Breast epithelium (tissue), 4 donors: ENCODE measurements at regions not wholly inside any gene's neighbourhood (a gene's known extent, or its start where the extent isn't known, plus 50 kb on each side); places are given as distances from the start of the nearest gene placed in this dataset.

Source experiments
- DNase-seq, 2 donors: peaks; one replicate each; pipeline ENCODE4 v3.0.0-alpha.2; 2019; ENCODE audit warnings: low spot score in 2 of 2
- H3K27ac ChIP-seq, 2 donors: fragments of 200-600 bp; sonication (generic) in 1 of 2; one replicate each; pipeline ENCODE4 v1.5.1; 2016 to 2019; ENCODE audit warnings: mild to moderate bottlenecking in 1 of 2
- H3K27me3 ChIP-seq, 2 donors: fragments of 200-600 bp; sonication (generic) in 1 of 2; one replicate each; pipeline versions ENCODE4 v1.5.1 to v1.6.0; 2017 to 2019; ENCODE audit warnings: control low read depth in 1 of 2, mild to moderate bottlenecking in 1 of 2
- H3K36me3 ChIP-seq: fragments of 200-600 bp; one replicate; pipeline ENCODE4 v1.5.1; 2019
- H3K4me1 ChIP-seq, 2 donors: fragments of 200-600 bp; sonication (generic); one replicate each; pipeline ENCODE4 v1.5.1; 2016 to 2019; ENCODE audit warnings: control low read depth in 1 of 2
- H3K4me3 ChIP-seq, 3 donors: fragments of 200-600 bp; sonication (generic); 1 replicate in 2 of 3; 2 replicates in 1 of 3; pipeline ENCODE4 v1.5.1; 2016 to 2019; ENCODE audit warnings: mild to moderate bottlenecking in 3 of 3, moderate library complexity in 2 of 3
- H3K9me3 ChIP-seq, 2 donors: fragments of 200-600 bp; sonication (generic) in 1 of 2; one replicate each; pipeline ENCODE4 v1.5.1; 2016 to 2019; ENCODE audit warnings: control low read depth in 1 of 2
- CTCF ChIP-seq, 3 donors: fragments of 450-650 bp; IDR thresholded peaks; one replicate each; pipeline ENCODE4 v1.5.1; 2016 to 2017; ENCODE audit warnings: antibody characterized with exemption in 3 of 3, mild to moderate bottlenecking in 3 of 3, moderate library complexity in 3 of 3
- POLR2A ChIP-seq: fragments of 450-650 bp; IDR thresholded peaks from one replicate; pipeline ENCODE4 v1.6.1; 2016; ENCODE audit warnings: antibody characterized with exemption, mild to moderate bottlenecking, moderate library complexity
- POLR2AphosphoS5 ChIP-seq, 3 donors: sonication (generic); formaldehyde crosslinking; IDR thresholded peaks; one replicate each; pipeline ENCODE4 v1.6.1; 2017; ENCODE audit warnings: antibody characterized with exemption in 3 of 3
- intact Hi-C: fragments of 100-400 bp; cut with DNase I; formaldehyde crosslinking; loops from one replicate; pipeline ENCODE4 v1.15.1; 2023; ENCODE audit warnings: low total_unique reads

DNA sequence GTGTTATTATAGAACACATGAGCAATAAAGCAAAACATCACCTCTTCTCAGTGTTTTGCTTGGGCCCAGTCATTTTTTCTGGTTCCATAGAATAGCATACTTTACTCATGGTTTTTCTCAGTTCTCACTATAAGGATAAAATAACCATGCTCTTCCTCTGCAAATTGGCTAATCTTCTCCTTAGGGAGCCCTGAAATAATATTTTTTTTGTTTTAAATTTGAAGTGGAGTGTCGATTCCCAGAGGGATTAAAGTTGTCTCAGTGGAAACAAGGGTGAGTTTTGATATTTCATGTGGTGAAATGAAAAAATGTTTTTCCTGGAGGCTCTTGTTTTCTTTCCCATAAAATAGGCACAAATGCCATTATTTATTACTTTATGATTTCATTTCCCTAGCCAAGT, 127.3 kb downstream of the NOC3L start:
- Histone ChIP-seq H3K27me3 (no peaks in the 10 kb centered on the region), H3K36me3 (no peaks in the 10 kb centered on the region), H3K27ac (no peak overlapping the region), H3K4me3 (no peak overlapping the region), H3K9me3 (no peaks in the 10 kb centered on the region), H3K4me1 (no peaks in the 10 kb centered on the region)
- TF ChIP-seq POLR2AphosphoS5 (IDR thresholded peaks at IDR 0.05): no peak
- no peak for TF ChIP-seq POLR2A
- TF ChIP-seq CTCF (IDR thresholded peaks at IDR 0.05): no peak
- intact Hi-C loops: loop anchor here (10.0 kb wide), 1 partner anchor 769 kb away; no protein-coding TSS in a partner anchor
- no peak for DNase-seq

DNA sequence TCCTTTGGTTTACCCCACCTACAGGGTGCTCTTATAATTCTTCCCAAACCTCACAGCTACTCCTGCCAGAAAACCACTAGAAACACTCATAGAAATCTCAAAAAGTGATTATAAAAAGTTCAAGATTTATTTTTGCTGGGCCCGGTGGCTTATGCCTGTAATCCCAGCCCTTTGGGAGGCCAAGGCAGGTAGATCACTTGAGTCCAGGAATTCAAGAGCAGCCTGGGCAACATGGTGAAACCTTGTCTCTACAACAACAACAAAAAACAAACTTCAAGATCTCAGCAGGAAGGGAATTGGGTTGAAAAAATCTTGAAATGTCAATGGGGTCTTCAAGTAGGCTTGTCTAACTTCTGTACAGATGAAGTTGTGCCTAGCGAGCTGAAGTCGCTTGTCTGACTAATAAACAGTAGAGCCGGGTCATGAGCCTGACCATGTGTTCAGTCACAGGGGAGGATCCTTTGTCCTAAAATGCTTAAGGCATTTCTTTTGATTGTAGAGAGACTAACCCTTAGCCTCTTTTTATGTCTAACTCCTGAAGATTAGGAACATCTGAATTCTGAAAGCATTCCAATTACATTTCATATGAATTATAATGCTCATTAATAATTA, 124.6 kb downstream of the NOC3L start:
- H3K4me1 ChIP-seq: no peaks in the 10 kb centered on the region
- DNase-seq: no peak
- H3K27me3 ChIP-seq: no peaks in the 10 kb centered on the region
- H3K4me3 ChIP-seq: no peak overlapping the region
- TF ChIP-seq CTCF (IDR thresholded peaks at IDR 0.05) (no peak), POLR2A (no peak), POLR2AphosphoS5 (IDR thresholded peaks at IDR 0.05) (no peak)
- no peaks in the 10 kb centered on the region for H3K9me3 ChIP-seq
- H3K27ac ChIP-seq: no peak overlapping the region
- H3K36me3 ChIP-seq: no peaks in the 10 kb centered on the region
- intact Hi-C loops: loop anchor here (10.0 kb wide), 1 partner anchor 767 kb away; no protein-coding TSS in a partner anchor

- TF ChIP-seq POLR2AphosphoS5 (IDR thresholded peaks at IDR 0.05) (no peak), CTCF (IDR thresholded peaks at IDR 0.05) (no peak), POLR2A (no peak)
- no peak for DNase-seq
- Histone ChIP-seq H3K4me3 (no peak overlapping the region), H3K4me1 (no peaks in the 10 kb centered on the region), H3K9me3 (no peaks in the 10 kb centered on the region), H3K27me3 (no peaks in the 10 kb centered on the region), H3K36me3 (no peaks in the 10 kb centered on the region), H3K27ac (no peak overlapping the region)
- intact Hi-C loops: loop anchor here (10.0 kb wide), 1 partner anchor 765 kb away; no protein-coding TSS in a partner anchor
These were observed 123.0 kb downstream of the NOC3L start for GRCh38 chr10:94239696-94240095.

DNA sequence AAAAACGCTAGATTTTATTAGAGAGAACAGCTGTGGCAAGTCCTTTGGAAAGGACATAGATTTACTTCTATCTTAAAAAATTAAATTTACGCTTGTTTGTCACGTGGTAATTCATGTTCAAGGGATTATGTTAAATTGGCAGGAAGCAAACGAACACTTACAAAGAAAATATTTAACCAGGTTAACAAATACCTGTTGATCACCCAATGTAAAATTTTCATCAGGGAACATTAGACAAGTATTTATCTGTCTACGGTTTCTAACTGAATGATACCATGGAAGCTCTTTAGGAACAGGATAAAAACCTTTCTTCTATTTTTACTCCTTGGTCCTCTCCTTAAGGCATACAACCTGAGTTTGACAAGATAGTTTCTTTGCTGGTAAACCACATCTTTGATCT, 122.2 kb downstream of the NOC3L start:
- Histone ChIP-seq H3K36me3 (no peaks in the 10 kb centered on the region), H3K4me1 (no peaks in the 10 kb centered on the region), H3K4me3 (no peak overlapping the region), H3K27me3 (no peaks in the 10 kb centered on the region), H3K27ac (no peak overlapping the region), H3K9me3 (no peaks in the 10 kb centered on the region)
- DNase-seq: no peak
- intact Hi-C loops: no loop called here
- TF ChIP-seq POLR2A (no peak), CTCF (IDR thresholded peaks at IDR 0.05) (no peak), POLR2AphosphoS5 (IDR thresholded peaks at IDR 0.05) (no peak)

- no peaks in the 10 kb centered on the region for H3K9me3 ChIP-seq
- no peaks in the 10 kb centered on the region for H3K36me3 ChIP-seq
- DNase-seq: no peak
These were observed 121.8 kb downstream of the NOC3L start for GRCh38 chr10:94240901-94241300.

More at GRCh38 chr10:94240901-94241300, 121.8 kb downstream of the NOC3L start:
- TF ChIP-seq POLR2AphosphoS5 (IDR thresholded peaks at IDR 0.05): no peak
- H3K27ac ChIP-seq: no peak overlapping the region
- no peaks in the 10 kb centered on the region for H3K27me3 ChIP-seq
- H3K4me3 ChIP-seq: no peak overlapping the region
- intact Hi-C loops: no loop called here
- no peaks in the 10 kb centered on the region for H3K4me1 ChIP-seq
